ENCODE measurements at regions not wholly inside any gene's neighbourhood (a gene's known extent, or its start where the extent isn't known, plus 50 kb on each side); places are given as distances from the start of the nearest gene placed in this dataset.

GRCh38 chr12:58046271-58046670 is 104.9 kb downstream of the ATP23 start:
- Histone ChIP-seq H3K4me2 (ENCODE audit: low read depth, low read length) (no peak overlapping the region), H4K91ac (ENCODE audit: insufficient read depth, low read depth, low read length) (no peak overlapping the region), H2AK9ac (replicated peaks; ENCODE audit: low read depth, low read length, poor library complexity) (no peak overlapping the region), H3K23ac (ENCODE audit: low read depth, low read length) (no peak overlapping the region), H3K9me1 (ENCODE audit: insufficient read depth, low read length) (no peaks in the 10 kb centered on the region), H4K20me1 (ENCODE audit: insufficient read depth, low read length) (no peaks in the 10 kb centered on the region), H2AFZ (replicated peaks; ENCODE audit: low read length, poor library complexity) (no peak overlapping the region), H4K5ac (ENCODE audit: low read depth, low read length) (no peak overlapping the region), H3K9ac (ENCODE audit: low read depth, low read length) (no peak overlapping the region), H2BK15ac (ENCODE audit: low read depth, low read length) (no peak overlapping the region), H3K4ac (ENCODE audit: low read depth, low read length) (no peak overlapping the region), H3K9me3 (ENCODE audit: control insufficient read depth, insufficient read depth, low read length) (no peaks in the 10 kb centered on the region), H3K4me1 (ENCODE audit: control insufficient read depth, insufficient read depth, low read length) (no peaks in the 10 kb centered on the region), H2AK5ac (ENCODE audit: low read depth, low read length) (no peak overlapping the region), H3K79me1 (ENCODE audit: low read depth in 1 of 2, low read length in 2 of 2) (no peaks in the 10 kb centered on the region), H3K14ac (replicated peaks; ENCODE audit: low read depth, low read length) (no peak overlapping the region), H3K56ac (ENCODE audit: extremely low read depth, insufficient read depth, low read length) (no peak overlapping the region), H3K18ac (ENCODE audit: low read depth, low read length) (no peak overlapping the region), H3K4me3 (ENCODE audit: insufficient read depth, low read depth, low read length) (no peak overlapping the region), H2BK20ac (ENCODE audit: low read depth, low read length) (no peak overlapping the region), H2BK120ac (ENCODE audit: low read depth, low read length) (no peak overlapping the region), H4K8ac (ENCODE audit: low read depth in 2 of 2, low read length in 2 of 2) (no peak overlapping the region), H3K27me3 (ENCODE audit: control insufficient read depth, insufficient read depth, low read length) (no peaks in the 10 kb centered on the region; the same call in 1 of the 2 replicates), H2BK5ac (ENCODE audit: low read depth, low read length, poor library complexity, severe bottlenecking) (no peak overlapping the region), H3K36me3 (ENCODE audit: control insufficient read depth, insufficient read depth, low read length) (no peaks in the 10 kb centered on the region), H3K27ac (ENCODE audit: insufficient read depth, low read length) (no peak overlapping the region)
- ChIA-PET CTCF (no interaction called here), POLR2A (ENCODE audit: unreplicated experiment) (no interaction called here)
- no CpG with 5 or more reads among the region's 1 CpG for WGBS, 2 experiments (ENCODE audit: extremely low coverage in 2 of 2, insufficient read length in 1 of 2)
- dilution Hi-C loops (cut with HindIII; ENCODE audit: low sequenced_read_pairs, unreplicated experiment) (no loop called here), intact Hi-C loops (cut with micrococcal nuclease) (no loop called here), in situ Hi-C loops (cut with MboI; ENCODE audit: low sequenced_read_pairs) (no loop called here)
- BruUV-seq (replicated peaks) = no TSS peak
- TF ChIP-seq FOS (IDR thresholded peaks at IDR 0.05; ENCODE audit: low read depth, low read length) = no peak
- TF ChIP-seq, protein P1, sequence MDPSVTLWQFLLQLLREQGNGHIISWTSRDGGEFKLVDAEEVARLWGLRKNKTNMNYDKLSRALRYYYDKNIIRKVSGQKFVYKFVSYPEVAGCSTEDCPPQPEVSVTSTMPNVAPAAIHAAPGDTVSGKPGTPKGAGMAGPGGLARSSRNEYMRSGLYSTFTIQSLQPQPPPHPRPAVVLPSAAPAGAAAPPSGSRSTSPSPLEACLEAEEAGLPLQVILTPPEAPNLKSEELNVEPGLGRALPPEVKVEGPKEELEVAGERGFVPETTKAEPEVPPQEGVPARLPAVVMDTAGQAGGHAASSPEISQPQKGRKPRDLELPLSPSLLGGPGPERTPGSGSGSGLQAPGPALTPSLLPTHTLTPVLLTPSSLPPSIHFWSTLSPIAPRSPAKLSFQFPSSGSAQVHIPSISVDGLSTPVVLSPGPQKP (IDR thresholded peaks at IDR 0.05; ENCODE audit: borderline replicate concordance, low read depth, low read length) = no peak
- no peak for TF ChIP-seq BHLHE40 (IDR thresholded peaks at IDR 0.05; ENCODE audit: low read depth, low read length)
- ATAC-seq (ENCODE audit: low read depth) (no peak), DNase-seq (no peak)
